Stomach smooth muscle (tissue), 2 donors: ENCODE measurements at regions not wholly inside any gene's neighbourhood (a gene's known extent, or its start where the extent isn't known, plus 50 kb on each side); places are given as distances from the start of the nearest gene placed in this dataset.

Source experiments
- H3K27ac ChIP-seq: one replicate; pipeline ENCODE4 v1.7.0; 2013; ENCODE audit warnings: mild to moderate bottlenecking, low read length, inconsistent platforms
- H3K27me3 ChIP-seq, 2 donors: one replicate each; pipeline ENCODE4 v1.7.0; 2013; ENCODE audit warnings: low read length in 2 of 2; ENCODE audit not compliant: insufficient read depth in 2 of 2, control insufficient read depth in 1 of 2
- H3K36me3 ChIP-seq, 2 donors: one replicate each; pipeline ENCODE4 v1.7.0; 2013; ENCODE audit warnings: low read length in 2 of 2; ENCODE audit not compliant: control insufficient read depth in 2 of 2, insufficient read depth in 2 of 2
- H3K4me1 ChIP-seq: one replicate; pipeline ENCODE4 v1.7.0; 2013; ENCODE audit warnings: low read length; ENCODE audit not compliant: control insufficient read depth, insufficient read depth
- H3K4me3 ChIP-seq, 2 donors: one replicate each; pipeline ENCODE4 v1.7.0; 2013; ENCODE audit warnings: low read length in 2 of 2
- H3K9ac ChIP-seq, 2 donors: one replicate each; pipeline ENCODE4 v1.7.0; 2013; ENCODE audit warnings: low read length in 2 of 2, mild to moderate bottlenecking in 1 of 2
- H3K9me3 ChIP-seq, 2 donors: one replicate each; pipeline ENCODE4 v1.7.0; 2013; ENCODE audit warnings: low read length in 2 of 2; ENCODE audit not compliant: control insufficient read depth in 2 of 2
- donor health status: healthy.
- donor health status: Pancreatic carcinoma.

- Histone ChIP-seq H3K9me3 (no peaks in the 10 kb centered on the region), H3K27ac (no peak overlapping the region), H3K36me3 (no peaks in the 10 kb centered on the region), H3K4me1 (no peaks in the 10 kb centered on the region), H3K9ac (no peak overlapping the region), H3K4me3 (no peak overlapping the region), H3K27me3 (no peaks in the 10 kb centered on the region)
Measured at GRCh38 chr12:77249892-77250291, 184.5 kb upstream of the E2F7 start.

- no peak overlapping the region for H3K27ac ChIP-seq
- no peaks in the 10 kb centered on the region for H3K27me3 ChIP-seq
Measured at GRCh38 chr12:77248036-77248435, 182.7 kb upstream of the E2F7 start.

GRCh38 chr12:77247542-77247941 lies 182.2 kb upstream of the E2F7 start:
- no peak overlapping the region for H3K4me3 ChIP-seq
- no peaks in the 10 kb centered on the region for H3K27me3 ChIP-seq
- no peak overlapping the region for H3K27ac ChIP-seq
- H3K36me3 ChIP-seq = no peaks in the 10 kb centered on the region
- no peaks in the 10 kb centered on the region for H3K9me3 ChIP-seq
- no peak overlapping the region for H3K9ac ChIP-seq
- H3K4me1 ChIP-seq = no peaks in the 10 kb centered on the region

More at GRCh38 chr12:77248036-77248435, 182.7 kb upstream of the E2F7 start:
- no peak overlapping the region for H3K9ac ChIP-seq
- H3K4me1 ChIP-seq = no peaks in the 10 kb centered on the region
- no peaks in the 10 kb centered on the region for H3K36me3 ChIP-seq
- H3K9me3 ChIP-seq = no peaks in the 10 kb centered on the region
- H3K4me3 ChIP-seq = no peak overlapping the region

GRCh38 chr12:77243345-77243744 lies 178.0 kb upstream of the E2F7 start:
- no peak overlapping the region for H3K27ac ChIP-seq
- no peaks in the 10 kb centered on the region for H3K9me3 ChIP-seq
- H3K4me1 ChIP-seq = no peaks in the 10 kb centered on the region
- H3K27me3 ChIP-seq = no peaks in the 10 kb centered on the region
- no peaks in the 10 kb centered on the region for H3K36me3 ChIP-seq
- H3K4me3 ChIP-seq = no peak overlapping the region
- H3K9ac ChIP-seq = no peak overlapping the region

- no peak overlapping the region for H3K4me3 ChIP-seq
- no peaks in the 10 kb centered on the region for H3K27me3 ChIP-seq
- H3K27ac ChIP-seq = no peak overlapping the region
- H3K4me1 ChIP-seq = no peaks in the 10 kb centered on the region
- H3K9ac ChIP-seq = no peak overlapping the region
- H3K9me3 ChIP-seq = no peaks in the 10 kb centered on the region
- no peaks in the 10 kb centered on the region for H3K36me3 ChIP-seq
Measured at GRCh38 chr12:77239617-77240016, 174.2 kb upstream of the E2F7 start.

GRCh38 chr12:77238335-77238734 lies 173.0 kb upstream of the E2F7 start:
- no peaks in the 10 kb centered on the region for H3K36me3 ChIP-seq
- no peak overlapping the region for H3K9ac ChIP-seq
- no peaks in the 10 kb centered on the region for H3K9me3 ChIP-seq
- no peak overlapping the region for H3K4me3 ChIP-seq
- H3K27ac ChIP-seq = no peak overlapping the region
- H3K27me3 ChIP-seq = no peaks in the 10 kb centered on the region
- H3K4me1 ChIP-seq = no peaks in the 10 kb centered on the region

GRCh38 chr12:77237896-77238295 lies 172.5 kb upstream of the E2F7 start:
- no peak overlapping the region for H3K9ac ChIP-seq
- H3K9me3 ChIP-seq = no peaks in the 10 kb centered on the region
- H3K36me3 ChIP-seq = no peaks in the 10 kb centered on the region
- no peak overlapping the region for H3K4me3 ChIP-seq
- no peaks in the 10 kb centered on the region for H3K4me1 ChIP-seq
- H3K27ac ChIP-seq = no peak overlapping the region
- H3K27me3 ChIP-seq = no peaks in the 10 kb centered on the region

GRCh38 chr12:77236066-77236465 lies 170.7 kb upstream of the E2F7 start:
- Histone ChIP-seq H3K27me3 (no peaks in the 10 kb centered on the region), H3K9me3 (no peaks in the 10 kb centered on the region), H3K4me1 (no peaks in the 10 kb centered on the region), H3K4me3 (no peak overlapping the region), H3K27ac (no peak overlapping the region), H3K36me3 (no peaks in the 10 kb centered on the region), H3K9ac (no peak overlapping the region)

GRCh38 chr12:77232045-77232444 lies 166.7 kb upstream of the E2F7 start:
- H3K9ac ChIP-seq = no peak overlapping the region
- H3K36me3 ChIP-seq = no peaks in the 10 kb centered on the region
- H3K4me1 ChIP-seq = no peaks in the 10 kb centered on the region
- H3K4me3 ChIP-seq = no peak overlapping the region
- H3K9me3 ChIP-seq = no peaks in the 10 kb centered on the region
- no peaks in the 10 kb centered on the region for H3K27me3 ChIP-seq
- H3K27ac ChIP-seq = no peak overlapping the region

GRCh38 chr12:77231501-77231918 lies 166.1 kb upstream of the E2F7 start:
- no peak overlapping the region for H3K4me3 ChIP-seq
- no peak overlapping the region for H3K27ac ChIP-seq

GRCh38 chr12:77229640-77230442 lies 164.5 kb upstream of the E2F7 start:
- H3K27ac ChIP-seq = no peak overlapping the region
- no peaks in the 10 kb centered on the region for H3K9me3 ChIP-seq
- no peak overlapping the region for H3K4me3 ChIP-seq
- H3K4me1 ChIP-seq = no peaks in the 10 kb centered on the region
- H3K36me3 ChIP-seq = no peaks in the 10 kb centered on the region
- H3K9ac ChIP-seq = no peak overlapping the region
- no peaks in the 10 kb centered on the region for H3K27me3 ChIP-seq

More at GRCh38 chr12:77231501-77231918, 166.1 kb upstream of the E2F7 start:
- Histone ChIP-seq H3K9ac (no peak overlapping the region), H3K9me3 (no peaks in the 10 kb centered on the region), H3K4me1 (no peaks in the 10 kb centered on the region), H3K36me3 (no peaks in the 10 kb centered on the region), H3K27me3 (no peaks in the 10 kb centered on the region)
